Body of pancreas (tissue), 4 donors: ENCODE measurements at regions not wholly inside any gene's neighbourhood (a gene's known extent, or its start where the extent isn't known, plus 50 kb on each side); places are given as distances from the start of the nearest gene placed in this dataset.
A peak's percentile ranks its signal among the peaks of the same experiment; 100 is the strongest.

Source experiments
- ATAC-seq: fragments of 150-250 bp; one replicate; pipeline ENCODE4 v1.9.1; 2016
- DNase-seq, 4 donors: peaks; one replicate each; pipeline ENCODE4 v3.0.0-alpha.2; 2019
- H3K27ac ChIP-seq, 4 donors: fragments of 200-600 bp; sonication (generic); 1 replicate in 3 of 4; 2 replicates in 1 of 4; pipeline versions ENCODE4 v1.5.1 to v1.6.1; 2016 to 2019; ENCODE audit warnings: mild to moderate bottlenecking in 1 of 4, mixed read lengths in 1 of 4, moderate library complexity in 1 of 4
- H3K27me3 ChIP-seq, 2 donors: fragments of 200-600 bp; sonication (generic); one replicate each; pipeline ENCODE4 v1.6.0; 2016; ENCODE audit warnings: mild to moderate bottlenecking in 1 of 2
- H3K36me3 ChIP-seq, 2 donors: fragments of 200-600 bp; sonication (generic); replicated peaks in 1 of 2; 2 replicates each; pipeline ENCODE4 v1.5.1; 2016; ENCODE audit warnings: low read depth in 2 of 2; ENCODE audit not compliant: insufficient read depth in 1 of 2
- H3K4me1 ChIP-seq: fragments of 200-600 bp; sonication (generic); one replicate; pipeline ENCODE4 v1.6.0; 2016
- H3K4me3 ChIP-seq, 2 donors: fragments of 200-600 bp; sonication (generic); 1 replicate in 1 of 2; 2 replicates in 1 of 2; pipeline ENCODE4 v1.5.1; 2016 to 2019
- H3K9me3 ChIP-seq, 3 donors: fragments of 200-600 bp; sonication (generic); 1 replicate in 2 of 3; 2 replicates in 1 of 3; pipeline ENCODE4 v1.5.1; 2016
- CTCF ChIP-seq, 7 experiments: fragments of 450-650 bp in 4 of 7; fragments of 200-600 bp in 3 of 7; sonication (generic) in 3 of 7; IDR thresholded peaks; one replicate each; pipeline ENCODE4 v1.5.1; 2016 to 2019; ENCODE audit warnings: antibody characterized with exemption in 7 of 7
- POLR2A ChIP-seq, 3 donors: fragments of 450-650 bp; IDR thresholded peaks; one replicate each; pipeline ENCODE4 v1.6.1; 2016; ENCODE audit warnings: antibody characterized with exemption in 3 of 3, mild to moderate bottlenecking in 2 of 3
- WGBS, 2 donors: methylation state at CpG; one replicate each; pipeline ENCODE4 v1.1.5; 2017; 5-methylcytosine and 5-hydroxymethylcytosine counted together
- intact Hi-C: fragments of 100-400 bp; cut with DNase I; formaldehyde crosslinking; loops from one replicate; pipeline ENCODE4 v1.15.1; 2023

- H3K9me3 ChIP-seq = no peaks in the 10 kb centered on the region
- H3K4me3 ChIP-seq = no peak overlapping the region
- H3K27ac ChIP-seq = no peak overlapping the region
- H3K36me3 ChIP-seq = no peaks in the 10 kb centered on the region
- TF ChIP-seq CTCF (IDR thresholded peaks at IDR 0.05) = no peak
- no peak for TF ChIP-seq POLR2A (IDR thresholded peaks at IDR 0.05)
- ATAC-seq (no peak), DNase-seq (no peak)
- 58 to 61% methylated on average over 2 of the region's 2 CpGs for WGBS, 2 donors
- H3K27me3 ChIP-seq = no peaks in the 10 kb centered on the region
- H3K4me1 ChIP-seq = no peaks in the 10 kb centered on the region
- intact Hi-C loops = no loop called here
Observed at GRCh38 chr11:109739379-109739778, 317.4 kb downstream of the C11orf87 start.

GRCh38 chr11:109745996-109746625 lies 324.1 kb downstream of the C11orf87 start:
- no peaks in the 10 kb centered on the region for H3K27me3 ChIP-seq
- H3K4me3 ChIP-seq = no peak overlapping the region
- no peak overlapping the region for H3K27ac ChIP-seq
- H3K9me3 ChIP-seq = no peaks in the 10 kb centered on the region
- no peak for TF ChIP-seq CTCF (IDR thresholded peaks at IDR 0.05)
- TF ChIP-seq POLR2A (IDR thresholded peaks at IDR 0.05) = no peak
- ATAC-seq = no peak
- intact Hi-C loops = no loop called here
- H3K36me3 ChIP-seq = no peaks in the 10 kb centered on the region
- 74 to 79% methylated on average over 4 of the region's 4 CpGs for WGBS, 2 donors
- no peak for DNase-seq
- H3K4me1 ChIP-seq = no peaks in the 10 kb centered on the region

GRCh38 chr11:109747839-109748238 lies 325.8 kb downstream of the C11orf87 start:
- no peak overlapping the region for H3K4me3 ChIP-seq
- no peaks in the 10 kb centered on the region for H3K27me3 ChIP-seq
- no peaks in the 10 kb centered on the region for H3K36me3 ChIP-seq
- ATAC-seq (no peak), DNase-seq (peak in 1 of 4 donors; percentile 22)
- no peaks in the 10 kb centered on the region for H3K9me3 ChIP-seq
- no peak overlapping the region for H3K27ac ChIP-seq
- 60 to 61% methylated on average over 7 of the region's 7 CpGs for WGBS, 2 donors
- TF ChIP-seq POLR2A (IDR thresholded peaks at IDR 0.05) = no peak
- no peak for TF ChIP-seq CTCF (IDR thresholded peaks at IDR 0.05)
- intact Hi-C loops = no loop called here
- peaks cover 10% of the 10 kb centered on the region for H3K4me1 ChIP-seq

GRCh38 chr11:109749476-109749875 lies 327.5 kb downstream of the C11orf87 start:
- TF ChIP-seq POLR2A (IDR thresholded peaks at IDR 0.05) (no peak), CTCF (IDR thresholded peaks at IDR 0.05) (no peak)
- ATAC-seq (no peak), DNase-seq (no peak)
- H3K4me3 ChIP-seq = no peak overlapping the region
- no peak overlapping the region for H3K27ac ChIP-seq
- no peaks in the 10 kb centered on the region for H3K27me3 ChIP-seq
- H3K9me3 ChIP-seq = no peaks in the 10 kb centered on the region
- H3K4me1 ChIP-seq = peaks cover 18% of the 10 kb centered on the region
- intact Hi-C loops = no loop called here
- 47 to 64% methylated on average over 1 of the region's 1 CpG for WGBS, 2 donors
- no peaks in the 10 kb centered on the region for H3K36me3 ChIP-seq

GRCh38 chr11:109750964-109751363 lies 329.0 kb downstream of the C11orf87 start:
- no peak overlapping the region for H3K4me3 ChIP-seq
- H3K4me1 ChIP-seq = peaks cover 18% of the 10 kb centered on the region
- ATAC-seq (no peak), DNase-seq (no peak)
- WGBS, 2 donors = 62 to 69% methylated on average over 2 of the region's 2 CpGs
- H3K36me3 ChIP-seq = no peaks in the 10 kb centered on the region
- no peaks in the 10 kb centered on the region for H3K27me3 ChIP-seq
- no peak overlapping the region for H3K27ac ChIP-seq
- intact Hi-C loops = no loop called here
- no peaks in the 10 kb centered on the region for H3K9me3 ChIP-seq
- TF ChIP-seq CTCF (IDR thresholded peaks at IDR 0.05) = no peak
- TF ChIP-seq POLR2A (IDR thresholded peaks at IDR 0.05) = no peak
